ENCODE measurements at regions not wholly inside any gene's neighbourhood (a gene's known extent, or its start where the extent isn't known, plus 50 kb on each side); places are given as distances from the start of the nearest gene placed in this dataset.
"Not testable (repeated sequence)": the region's sequence is repeated elsewhere in the genome, so short reads cannot be mapped to it uniquely, and the experiment has no call there.

- DNase-seq (ENCODE audit: low read depth in 2 of 3, low spot score in 2 of 3): no peak
Observed at GRCh38 chr5:174997688-174998087, 273.3 kb downstream of the MSX2 start.

GRCh38 chr5:174996941-174997340 lies 272.6 kb downstream of the MSX2 start:
- no peak for DNase-seq (ENCODE audit: low read depth in 2 of 3, low spot score in 2 of 3)

- no peak for DNase-seq (ENCODE audit: low read depth in 2 of 3, low spot score in 2 of 3)
Observed at GRCh38 chr5:174995827-174996226, 271.4 kb downstream of the MSX2 start.

- no peak for DNase-seq (ENCODE audit: low read depth in 2 of 3, low spot score in 2 of 3)
Observed at GRCh38 chr5:174991847-174992246, 267.5 kb downstream of the MSX2 start.

- DNase-seq (ENCODE audit: low read depth in 2 of 3, low spot score in 2 of 3): no peak
Observed at GRCh38 chr5:174990909-174991308, 266.5 kb downstream of the MSX2 start.

- DNase-seq (ENCODE audit: low read depth in 2 of 3, low spot score in 2 of 3): no peak
Observed at GRCh38 chr5:174987443-174988012, 263.1 kb downstream of the MSX2 start.

- no peak for DNase-seq (ENCODE audit: low read depth in 2 of 3, low spot score in 2 of 3)
Observed at GRCh38 chr5:174984863-174985262, 260.5 kb downstream of the MSX2 start.

- DNase-seq (ENCODE audit: low read depth in 2 of 3, low spot score in 2 of 3): no peak
Observed at GRCh38 chr5:174982485-174982884, 258.1 kb downstream of the MSX2 start.

GRCh38 chr5:174981416-174981815 lies 257.0 kb downstream of the MSX2 start:
- no peak for DNase-seq (ENCODE audit: low read depth in 2 of 3, low spot score in 2 of 3)

- DNase-seq (ENCODE audit: low read depth in 2 of 3, low spot score in 2 of 3): no peak
Observed at GRCh38 chr5:174980952-174981351, 256.6 kb downstream of the MSX2 start.

GRCh38 chr5:174972291-174972690 lies 247.9 kb downstream of the MSX2 start:
- no peak for DNase-seq (ENCODE audit: low read depth in 2 of 3, low spot score in 2 of 3)

- DNase-seq (ENCODE audit: low read depth in 2 of 3, low spot score in 2 of 3): no peak
Observed at GRCh38 chr5:174971210-174971609, 246.8 kb downstream of the MSX2 start.

GRCh38 chr5:174970502-174970901 lies 246.1 kb downstream of the MSX2 start:
- no peak for DNase-seq (ENCODE audit: low read depth in 2 of 3, low spot score in 2 of 3)

GRCh38 chr5:174953871-174954270 lies 229.5 kb downstream of the MSX2 start:
- no peak for DNase-seq (ENCODE audit: low read depth in 2 of 3, low spot score in 2 of 3)

GRCh38 chr5:174951151-174951780 lies 226.9 kb downstream of the MSX2 start:
- peak in 1 of 3 experiments; percentile 4 for DNase-seq (ENCODE audit: low read depth in 2 of 3, low spot score in 2 of 3)

- no peak for DNase-seq (ENCODE audit: low read depth in 2 of 3, low spot score in 2 of 3)
Observed at GRCh38 chr5:174947548-174947947, 223.2 kb downstream of the MSX2 start.

GRCh38 chr5:174945853-174946252 lies 221.5 kb downstream of the MSX2 start:
- DNase-seq (ENCODE audit: low read depth in 2 of 3, low spot score in 2 of 3): no peak

GRCh38 chr5:174943785-174944184 lies 219.4 kb downstream of the MSX2 start:
- no peak for DNase-seq (ENCODE audit: low read depth in 2 of 3, low spot score in 2 of 3)

- not testable (repeated sequence) for DNase-seq (ENCODE audit: low read depth in 2 of 3, low spot score in 2 of 3)
Observed at GRCh38 chr5:174943002-174943401, 218.6 kb downstream of the MSX2 start.

- DNase-seq (ENCODE audit: low read depth in 2 of 3, low spot score in 2 of 3): no peak
Observed at GRCh38 chr5:174937201-174938123, 213.1 kb downstream of the MSX2 start.

- peak in 2 of 3 experiments; percentile 7 to 15 for DNase-seq (ENCODE audit: low read depth in 2 of 3, low spot score in 2 of 3)
Observed at GRCh38 chr5:174935854-174936474, 211.6 kb downstream of the MSX2 start.

- not testable (repeated sequence) for DNase-seq (ENCODE audit: low read depth in 2 of 3, low spot score in 2 of 3)
Observed at GRCh38 chr5:174931033-174931432, 206.7 kb downstream of the MSX2 start.

All from activated CD8-positive, alpha-beta memory T cell treated with anti-CD3 and anti-CD28 coated beads for 48 hours (primary cell).